ENCODE measurements at regions not wholly inside any gene's neighbourhood (a gene's known extent, or its start where the extent isn't known, plus 50 kb on each side); places are given as distances from the start of the nearest gene placed in this dataset.

DNA sequence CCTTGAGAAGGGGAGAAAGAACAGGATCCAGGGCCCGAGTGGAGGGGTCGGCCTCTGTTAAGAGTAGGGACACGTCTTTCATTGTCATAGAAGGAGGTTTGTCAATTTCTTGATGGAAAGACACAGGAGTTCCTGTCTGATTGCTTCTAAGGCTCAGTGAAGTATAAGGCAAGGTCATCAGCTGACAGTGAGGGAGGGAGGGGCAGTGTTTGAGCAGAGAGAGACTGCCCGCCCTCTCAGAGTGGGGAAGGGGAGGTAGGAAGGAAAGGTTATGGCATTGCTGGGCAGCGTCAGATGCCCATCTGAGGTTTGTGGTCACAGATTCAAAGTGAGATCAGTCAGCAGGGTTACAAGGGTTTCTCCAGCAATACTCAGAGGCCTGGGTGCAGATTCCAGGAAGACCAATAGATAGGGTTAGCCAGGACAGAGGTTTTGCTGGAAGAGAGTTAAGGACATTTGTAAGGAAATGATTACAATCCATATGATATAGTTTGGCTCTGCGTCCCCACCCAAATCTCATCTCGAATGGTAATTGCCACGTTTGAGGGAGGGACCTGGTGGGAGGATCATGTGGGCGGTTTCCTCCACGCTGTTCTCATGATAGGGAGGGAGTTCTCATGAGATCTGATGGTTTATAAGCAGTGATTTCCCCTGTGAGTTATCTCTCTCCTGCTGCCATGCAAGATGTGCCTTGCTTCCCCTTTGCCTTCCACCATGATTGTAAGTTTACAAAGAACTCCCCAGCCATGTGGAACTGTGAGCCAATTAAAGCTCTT lies 127.2 kb upstream of the GJB5 start:
- no peak overlapping the region for H3K9ac ChIP-seq (ENCODE audit: insufficient read depth, low read length)
- no peaks in the 10 kb centered on the region for H3K4me1 ChIP-seq (ENCODE audit: control insufficient read depth, extremely low read depth, insufficient read depth, low read length)
- H3K4me3 ChIP-seq (replicated peaks in 1 of 4; ENCODE audit: control extremely low read depth in 1 of 4, insufficient read depth in 1 of 4, low read depth in 3 of 4, low read length in 4 of 4) = no peak overlapping the region
- no peaks in the 10 kb centered on the region for H3K79me2 ChIP-seq (ENCODE audit: control insufficient read depth, insufficient read depth, low read length)
- H3K36me3 ChIP-seq (ENCODE audit: control insufficient read depth, insufficient read depth, low read length) = no peaks in the 10 kb centered on the region
- no peak for DNase-seq (ENCODE audit: low read depth in 2 of 2)
- H2AFZ ChIP-seq (ENCODE audit: low read length) = no peak overlapping the region
- no peaks in the 10 kb centered on the region for H4K20me1 ChIP-seq (ENCODE audit: control insufficient read depth, extremely low read depth, insufficient read depth, low read length)
- no peak overlapping the region for H3K4me2 ChIP-seq (ENCODE audit: extremely low read depth, insufficient read depth, low read length)
- no peaks in the 10 kb centered on the region for H3K9me3 ChIP-seq (ENCODE audit: control insufficient read depth, insufficient read depth, low read depth, low read length)
- no peak for TF ChIP-seq CTCF (conservative IDR thresholded peaks at IDR 0.05 in 1 of 2, IDR thresholded peaks at IDR 0.05 in 1 of 2; ENCODE audit: low read depth in 1 of 2, low read length in 2 of 2)
- TF ChIP-seq EZH2 (IDR thresholded peaks at IDR 0.05; ENCODE audit: low read length, missing control alignments) = no peak
- H3K27me3 ChIP-seq (ENCODE audit: control insufficient read depth, insufficient read depth, low read length) = no peaks in the 10 kb centered on the region
- H3K27ac ChIP-seq (ENCODE audit: insufficient read depth, low read length) = no peak overlapping the region

GRCh38 chr1:34631126-34631525 lies 123.7 kb upstream of the GJB5 start:
- TF ChIP-seq CTCF (conservative IDR thresholded peaks at IDR 0.05 in 1 of 2, IDR thresholded peaks at IDR 0.05 in 1 of 2; ENCODE audit: low read depth in 1 of 2, low read length in 2 of 2) = no peak
- TF ChIP-seq EZH2 (IDR thresholded peaks at IDR 0.05; ENCODE audit: low read length, missing control alignments) = no peak
- H3K9me3 ChIP-seq (ENCODE audit: control insufficient read depth, insufficient read depth, low read depth, low read length) = no peaks in the 10 kb centered on the region
- no peaks in the 10 kb centered on the region for H4K20me1 ChIP-seq (ENCODE audit: control insufficient read depth, extremely low read depth, insufficient read depth, low read length)
- H3K27ac ChIP-seq (ENCODE audit: insufficient read depth, low read length) = no peak overlapping the region
- H3K4me3 ChIP-seq (replicated peaks in 1 of 4; ENCODE audit: control extremely low read depth in 1 of 4, insufficient read depth in 1 of 4, low read depth in 3 of 4, low read length in 4 of 4) = no peak overlapping the region
- no peak overlapping the region for H3K9ac ChIP-seq (ENCODE audit: insufficient read depth, low read length)
- no peaks in the 10 kb centered on the region for H3K36me3 ChIP-seq (ENCODE audit: control insufficient read depth, insufficient read depth, low read length)
- H3K4me2 ChIP-seq (ENCODE audit: extremely low read depth, insufficient read depth, low read length) = no peak overlapping the region
- H3K79me2 ChIP-seq (ENCODE audit: control insufficient read depth, insufficient read depth, low read length) = no peaks in the 10 kb centered on the region
- H3K4me1 ChIP-seq (ENCODE audit: control insufficient read depth, extremely low read depth, insufficient read depth, low read length) = no peaks in the 10 kb centered on the region
- no peak for DNase-seq (ENCODE audit: low read depth in 2 of 2)
- no peaks in the 10 kb centered on the region for H3K27me3 ChIP-seq (ENCODE audit: control insufficient read depth, insufficient read depth, low read length)
- H2AFZ ChIP-seq (ENCODE audit: low read length) = no peak overlapping the region

DNA sequence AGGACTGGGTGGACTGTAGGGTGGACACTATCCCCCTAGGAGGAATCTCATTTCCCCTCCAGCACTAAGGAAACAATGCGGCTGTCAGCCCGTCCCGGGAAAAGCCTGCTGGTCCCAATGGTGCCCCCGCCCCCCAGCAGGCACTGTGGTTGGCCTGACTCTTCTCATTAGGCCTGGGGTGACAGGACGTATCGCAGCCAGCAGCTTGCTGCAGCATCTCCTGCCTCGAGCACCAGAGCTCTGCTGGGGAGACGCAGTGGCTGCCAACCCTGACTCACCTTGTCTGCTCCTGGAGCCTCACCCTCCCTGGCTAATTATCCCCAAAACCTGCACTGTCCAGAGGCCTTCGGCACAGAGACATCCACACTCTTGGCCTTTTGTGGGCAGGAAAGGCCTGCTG lies 115.1 kb upstream of the GJB5 start:
- no peaks in the 10 kb centered on the region for H3K4me1 ChIP-seq (ENCODE audit: control insufficient read depth, extremely low read depth, insufficient read depth, low read length)
- no peaks in the 10 kb centered on the region for H3K9me3 ChIP-seq (ENCODE audit: control insufficient read depth, insufficient read depth, low read depth, low read length)
- no peaks in the 10 kb centered on the region for H3K27me3 ChIP-seq (ENCODE audit: control insufficient read depth, insufficient read depth, low read length)
- H2AFZ ChIP-seq (ENCODE audit: low read length) = no peak overlapping the region
- H3K4me3 ChIP-seq (replicated peaks in 1 of 4; ENCODE audit: control extremely low read depth in 1 of 4, insufficient read depth in 1 of 4, low read depth in 3 of 4, low read length in 4 of 4) = no peak overlapping the region
- H3K27ac ChIP-seq (ENCODE audit: insufficient read depth, low read length) = no peak overlapping the region
- H3K36me3 ChIP-seq (ENCODE audit: control insufficient read depth, insufficient read depth, low read length) = no peaks in the 10 kb centered on the region
- no peak overlapping the region for H3K4me2 ChIP-seq (ENCODE audit: extremely low read depth, insufficient read depth, low read length)
- H4K20me1 ChIP-seq (ENCODE audit: control insufficient read depth, extremely low read depth, insufficient read depth, low read length) = no peaks in the 10 kb centered on the region
- no peak for TF ChIP-seq CTCF (conservative IDR thresholded peaks at IDR 0.05 in 1 of 2, IDR thresholded peaks at IDR 0.05 in 1 of 2; ENCODE audit: low read depth in 1 of 2, low read length in 2 of 2)
- no peak for TF ChIP-seq EZH2 (IDR thresholded peaks at IDR 0.05; ENCODE audit: low read length, missing control alignments)
- H3K9ac ChIP-seq (ENCODE audit: insufficient read depth, low read length) = no peak overlapping the region
- H3K79me2 ChIP-seq (ENCODE audit: control insufficient read depth, insufficient read depth, low read length) = no peaks in the 10 kb centered on the region
- no peak for DNase-seq (ENCODE audit: low read depth in 2 of 2)
